Breast epithelium (tissue), 4 donors: ENCODE measurements at regions not wholly inside any gene's neighbourhood (a gene's known extent, or its start where the extent isn't known, plus 50 kb on each side); places are given as distances from the start of the nearest gene placed in this dataset.
A peak's percentile ranks its signal among the peaks of the same experiment; 100 is the strongest.

Source experiments
- DNase-seq, 2 donors: peaks; one replicate each; pipeline ENCODE4 v3.0.0-alpha.2; 2019; ENCODE audit warnings: low spot score in 2 of 2
- H3K27ac ChIP-seq, 2 donors: fragments of 200-600 bp; sonication (generic) in 1 of 2; one replicate each; pipeline ENCODE4 v1.5.1; 2016 to 2019; ENCODE audit warnings: mild to moderate bottlenecking in 1 of 2
- H3K27me3 ChIP-seq, 2 donors: fragments of 200-600 bp; sonication (generic) in 1 of 2; one replicate each; pipeline versions ENCODE4 v1.5.1 to v1.6.0; 2017 to 2019; ENCODE audit warnings: control low read depth in 1 of 2, mild to moderate bottlenecking in 1 of 2
- H3K36me3 ChIP-seq: fragments of 200-600 bp; one replicate; pipeline ENCODE4 v1.5.1; 2019
- H3K4me1 ChIP-seq, 2 donors: fragments of 200-600 bp; sonication (generic); one replicate each; pipeline ENCODE4 v1.5.1; 2016 to 2019; ENCODE audit warnings: control low read depth in 1 of 2
- H3K4me3 ChIP-seq, 3 donors: fragments of 200-600 bp; sonication (generic); 1 replicate in 2 of 3; 2 replicates in 1 of 3; pipeline ENCODE4 v1.5.1; 2016 to 2019; ENCODE audit warnings: mild to moderate bottlenecking in 3 of 3, moderate library complexity in 2 of 3
- H3K9me3 ChIP-seq, 2 donors: fragments of 200-600 bp; sonication (generic) in 1 of 2; one replicate each; pipeline ENCODE4 v1.5.1; 2016 to 2019; ENCODE audit warnings: control low read depth in 1 of 2
- POLR2A ChIP-seq: fragments of 450-650 bp; IDR thresholded peaks from one replicate; pipeline ENCODE4 v1.6.1; 2016; ENCODE audit warnings: antibody characterized with exemption, mild to moderate bottlenecking, moderate library complexity
- POLR2AphosphoS5 ChIP-seq, 3 donors: sonication (generic); formaldehyde crosslinking; IDR thresholded peaks; one replicate each; pipeline ENCODE4 v1.6.1; 2017; ENCODE audit warnings: antibody characterized with exemption in 3 of 3
- intact Hi-C: fragments of 100-400 bp; cut with DNase I; formaldehyde crosslinking; loops from one replicate; pipeline ENCODE4 v1.15.1; 2023; ENCODE audit warnings: low total_unique reads
- TF ChIP-seq, protein P1 (sequence below), 3 donors: fragments of 450-650 bp; IDR thresholded peaks; one replicate each; pipeline ENCODE4 v1.5.1; 2016 to 2017; ENCODE audit warnings: antibody characterized with exemption in 3 of 3, mild to moderate bottlenecking in 3 of 3, moderate library complexity in 3 of 3

DNA sequence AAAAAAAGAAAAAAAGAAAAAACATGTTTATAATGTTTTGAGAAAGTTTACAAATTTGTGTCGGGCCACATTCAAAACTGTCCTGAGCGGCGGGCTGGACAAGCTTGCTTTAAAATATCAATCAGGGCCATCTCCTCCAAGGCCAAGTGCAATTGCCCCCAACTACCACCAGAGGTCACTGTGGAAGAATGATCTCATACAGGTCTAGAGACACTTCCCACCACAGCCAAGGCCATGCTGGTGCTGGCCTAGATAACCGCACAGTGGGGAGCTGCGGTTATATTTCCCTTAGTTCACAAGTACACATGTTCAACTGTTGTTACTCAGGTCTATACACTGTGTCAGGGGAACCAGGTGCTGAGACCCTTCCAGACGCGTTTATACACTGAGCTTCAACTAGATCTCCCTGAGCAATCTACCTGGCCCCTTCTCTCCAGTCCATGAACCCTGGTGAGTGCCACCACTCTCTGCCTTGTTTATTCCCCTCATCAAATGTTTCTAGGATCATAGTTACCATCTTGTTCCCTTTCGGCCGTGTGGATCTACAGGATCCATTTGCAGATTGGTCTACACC lies 83.8 kb upstream of the CCL2 start:
- DNase-seq = peak; percentile 41 to 59
- Histone ChIP-seq H3K4me1 (no peaks in the 10 kb centered on the region), H3K27me3 (peaks cover 0 to 3% of the 10 kb centered on the region in 2 donors)

DNA sequence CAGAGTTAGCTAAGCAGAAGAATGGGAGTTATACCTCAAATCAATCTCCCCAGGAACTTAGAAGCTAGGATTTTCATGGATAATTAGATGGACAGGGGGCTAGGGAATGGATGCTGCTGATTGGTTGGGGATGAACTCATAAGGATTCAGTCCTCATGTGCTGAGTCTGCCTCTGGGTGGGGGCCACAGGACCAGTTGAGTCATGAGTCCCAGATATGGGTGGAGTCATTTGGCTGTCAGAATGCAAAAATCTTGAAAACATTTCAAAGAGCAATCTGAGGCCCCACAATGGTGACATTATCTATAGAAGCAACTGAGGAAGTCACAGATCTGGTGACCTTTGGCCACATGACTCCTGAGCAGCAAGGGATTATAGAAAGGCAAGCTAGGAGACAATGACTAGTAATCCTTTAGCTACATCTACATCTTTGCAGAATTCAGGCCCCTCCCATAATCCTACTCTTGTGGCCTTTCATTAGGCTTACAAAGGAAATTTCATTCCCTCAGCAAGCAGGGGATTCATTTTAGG lies 82.6 kb upstream of the CCL2 start:
- no peaks in the 10 kb centered on the region for H3K36me3 ChIP-seq
- TF ChIP-seq POLR2AphosphoS5 (IDR thresholded peaks at IDR 0.05) (no peak), POLR2A (no peak)
- TF ChIP-seq, protein P1, sequence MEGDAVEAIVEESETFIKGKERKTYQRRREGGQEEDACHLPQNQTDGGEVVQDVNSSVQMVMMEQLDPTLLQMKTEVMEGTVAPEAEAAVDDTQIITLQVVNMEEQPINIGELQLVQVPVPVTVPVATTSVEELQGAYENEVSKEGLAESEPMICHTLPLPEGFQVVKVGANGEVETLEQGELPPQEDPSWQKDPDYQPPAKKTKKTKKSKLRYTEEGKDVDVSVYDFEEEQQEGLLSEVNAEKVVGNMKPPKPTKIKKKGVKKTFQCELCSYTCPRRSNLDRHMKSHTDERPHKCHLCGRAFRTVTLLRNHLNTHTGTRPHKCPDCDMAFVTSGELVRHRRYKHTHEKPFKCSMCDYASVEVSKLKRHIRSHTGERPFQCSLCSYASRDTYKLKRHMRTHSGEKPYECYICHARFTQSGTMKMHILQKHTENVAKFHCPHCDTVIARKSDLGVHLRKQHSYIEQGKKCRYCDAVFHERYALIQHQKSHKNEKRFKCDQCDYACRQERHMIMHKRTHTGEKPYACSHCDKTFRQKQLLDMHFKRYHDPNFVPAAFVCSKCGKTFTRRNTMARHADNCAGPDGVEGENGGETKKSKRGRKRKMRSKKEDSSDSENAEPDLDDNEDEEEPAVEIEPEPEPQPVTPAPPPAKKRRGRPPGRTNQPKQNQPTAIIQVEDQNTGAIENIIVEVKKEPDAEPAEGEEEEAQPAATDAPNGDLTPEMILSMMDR (IDR thresholded peaks at IDR 0.05) = no peak
- H3K4me1 ChIP-seq = no peaks in the 10 kb centered on the region
- DNase-seq = no peak
- H3K27me3 ChIP-seq = no peaks in the 10 kb centered on the region
- H3K27ac ChIP-seq = no peak overlapping the region
- intact Hi-C loops = no loop called here
- no peaks in the 10 kb centered on the region for H3K9me3 ChIP-seq
- H3K4me3 ChIP-seq = no peak overlapping the region

More for the DNA sequence above, 83.8 kb upstream of the CCL2 start:
- TF ChIP-seq POLR2A (no peak), POLR2AphosphoS5 (IDR thresholded peaks at IDR 0.05) (no peak)
- TF ChIP-seq, protein P1 (IDR thresholded peaks at IDR 0.05) = peak in 2 of 3 donors; percentile 42 to 84
- no peak overlapping the region for H3K4me3 ChIP-seq
- H3K9me3 ChIP-seq = no peaks in the 10 kb centered on the region
- no peak overlapping the region for H3K27ac ChIP-seq
- H3K36me3 ChIP-seq = no peaks in the 10 kb centered on the region
- intact Hi-C loops = no loop called here

DNA sequence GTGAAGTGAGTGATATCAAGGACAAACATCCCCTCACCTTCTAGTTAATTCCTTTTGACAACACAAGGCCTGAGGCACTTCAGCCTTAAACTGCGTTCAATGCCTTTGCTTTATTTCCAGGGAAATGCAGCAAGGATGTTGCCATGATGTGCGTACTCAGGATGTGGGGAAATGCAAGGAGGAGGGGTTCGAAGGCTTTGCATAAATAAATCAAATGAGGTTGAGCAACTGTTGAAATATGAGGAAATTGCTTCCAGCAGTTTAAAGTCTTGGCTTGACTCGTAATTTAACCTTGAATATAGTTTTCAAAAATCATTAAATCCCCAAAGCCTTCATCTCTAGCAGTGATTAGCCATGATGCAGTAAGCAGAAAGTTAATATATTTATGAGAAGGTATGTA lies 81.8 kb upstream of the CCL2 start:
- no peak overlapping the region for H3K4me3 ChIP-seq
- no peaks in the 10 kb centered on the region for H3K27me3 ChIP-seq
- no peaks in the 10 kb centered on the region for H3K4me1 ChIP-seq
- no peak overlapping the region for H3K27ac ChIP-seq
- H3K36me3 ChIP-seq = no peaks in the 10 kb centered on the region
- TF ChIP-seq, protein P1 (IDR thresholded peaks at IDR 0.05) = no peak
- no peak for TF ChIP-seq POLR2AphosphoS5 (IDR thresholded peaks at IDR 0.05)
- TF ChIP-seq POLR2A = no peak
- no peaks in the 10 kb centered on the region for H3K9me3 ChIP-seq
- intact Hi-C loops = no loop called here
- no peak for DNase-seq

DNA sequence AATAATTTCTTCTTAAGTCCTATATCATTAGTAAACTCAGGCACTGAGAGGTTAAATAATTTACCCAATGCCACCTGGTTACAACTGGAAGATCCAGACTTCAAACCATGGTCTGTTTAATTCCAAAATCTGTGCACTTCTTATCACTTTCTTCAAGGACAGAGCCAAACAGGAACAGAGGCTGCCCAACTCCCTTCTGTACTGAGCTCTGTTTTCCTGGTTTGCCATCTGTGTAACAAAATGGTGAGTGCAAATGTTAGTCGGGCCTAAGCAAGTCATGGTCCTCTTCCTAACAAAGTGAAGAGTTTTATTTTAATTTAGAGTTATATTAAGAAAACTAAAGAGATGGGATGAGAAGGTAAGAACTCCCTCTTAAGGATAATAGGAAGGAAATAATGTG lies 80.6 kb upstream of the CCL2 start:
- DNase-seq = no peak
- H3K27ac ChIP-seq = no peak overlapping the region
- no peak overlapping the region for H3K4me3 ChIP-seq
- no peaks in the 10 kb centered on the region for H3K9me3 ChIP-seq
- H3K4me1 ChIP-seq = no peaks in the 10 kb centered on the region
- intact Hi-C loops = no loop called here
- H3K27me3 ChIP-seq = no peaks in the 10 kb centered on the region
- TF ChIP-seq POLR2AphosphoS5 (IDR thresholded peaks at IDR 0.05) (no peak), POLR2A (no peak)
- TF ChIP-seq, protein P1 (IDR thresholded peaks at IDR 0.05) = no peak
- no peaks in the 10 kb centered on the region for H3K36me3 ChIP-seq

DNA sequence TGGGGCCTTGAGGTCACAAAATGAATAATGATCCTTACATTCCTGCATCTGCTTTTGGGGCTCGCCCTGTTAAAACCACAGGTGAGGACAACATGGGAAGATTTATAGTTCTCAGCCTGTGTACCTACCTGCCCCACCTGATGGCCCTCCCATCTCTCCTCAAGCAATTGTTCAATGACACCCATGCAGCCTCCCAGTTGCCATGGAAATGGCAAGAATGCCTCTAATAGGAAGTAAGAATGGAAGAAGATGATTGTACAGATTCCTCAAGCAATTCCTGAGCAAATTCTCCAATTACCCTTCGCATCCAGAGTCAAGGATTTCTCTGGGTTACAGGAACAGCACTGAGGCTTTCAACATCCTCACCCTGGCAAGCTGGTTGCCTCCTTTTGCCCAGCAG lies 78.6 kb upstream of the CCL2 start:
- Histone ChIP-seq H3K27ac (no peak overlapping the region), H3K4me3 (no peak overlapping the region), H3K4me1 (no peaks in the 10 kb centered on the region), H3K9me3 (no peaks in the 10 kb centered on the region), H3K27me3 (no peaks in the 10 kb centered on the region), H3K36me3 (no peaks in the 10 kb centered on the region)
- TF ChIP-seq, protein P1 (IDR thresholded peaks at IDR 0.05) = no peak
- TF ChIP-seq POLR2A = no peak
- no peak for TF ChIP-seq POLR2AphosphoS5 (IDR thresholded peaks at IDR 0.05)
- intact Hi-C loops = no loop called here
- no peak for DNase-seq
